SK-N-SH treated with all-trans-retinoic acid at 6 μM for 48 hours (cell line): ENCODE measurements at regions not wholly inside any gene's neighbourhood (a gene's known extent, or its start where the extent isn't known, plus 50 kb on each side); places are given as distances from the start of the nearest gene placed in this dataset.

Source experiments
- ESRRG ChIP-seq: fragments of 250-450 bp; sonication (Bioruptor Pico); IDR thresholded peaks from 2 replicates; pipeline ENCODE4 v1.6.1; 2021; ENCODE audit warnings: mild to moderate bottlenecking
- ISL1 ChIP-seq: fragments of 250-450 bp; sonication (Bioruptor Pico); IDR thresholded peaks from 2 replicates; pipeline ENCODE4 v2.1.2; 2022; ENCODE audit warnings: mild to moderate bottlenecking, moderate library complexity
- ZNF565 ChIP-seq: fragments of 450-650 bp; formaldehyde crosslinking; conservative IDR thresholded peaks from 2 replicates; pipeline ENCODE4 v1.5.0; 2020; ENCODE audit warnings: low read depth, mild to moderate bottlenecking, moderate library complexity
- ZNF70 ChIP-seq: fragments of 450-650 bp; formaldehyde crosslinking; IDR thresholded peaks from 2 replicates; pipeline ENCODE4 v1.5.0; 2020; ENCODE audit warnings: mild to moderate bottlenecking, moderate library complexity

- TF ChIP-seq ZNF565 (CRISPR knock-in tag) (no peak), ESRRG (no peak), ZNF70 (CRISPR knock-in tag) (no peak), ISL1 (CRISPR knock-in tag) (no peak)
Measured at GRCh38 chr22:33213383-33214075, 155.3 kb upstream of the SYN3 start.
